H1 (cell line): ENCODE measurements at regions not wholly inside any gene's neighbourhood (a gene's known extent, or its start where the extent isn't known, plus 50 kb on each side); places are given as distances from the start of the nearest gene placed in this dataset.

Experiments used
- ATF3 ChIP-seq: IDR thresholded peaks from 2 replicates; pipeline ENCODE4 v1.6.1; 2011; ENCODE audit warnings: low read depth, mild to moderate bottlenecking, low read length; ENCODE audit not compliant: insufficient read depth
- BACH1 ChIP-seq: IDR thresholded peaks from 2 replicates; pipeline ENCODE4 v1.6.1; 2012; ENCODE audit warnings: low read length, improper control_type of control experiment
- BRCA1 ChIP-seq: IDR thresholded peaks from 2 replicates; pipeline ENCODE4 v1.6.1; 2012; ENCODE audit warnings: low read depth, low read length, improper control_type of control experiment
- CEBPB ChIP-seq: IDR thresholded peaks from 2 replicates; pipeline ENCODE4 v1.6.1; 2012; ENCODE audit warnings: low read depth, low read length
- EZH2 ChIP-seq: fragments of 200-600 bp; sonication (generic); IDR thresholded peaks from 2 replicates; pipeline ENCODE4 v1.7.1; 2012; ENCODE audit warnings: low read depth, mild to moderate bottlenecking, moderate library complexity, low read length, inconsistent platforms; ENCODE audit not compliant: severe bottlenecking
- HDAC6 ChIP-seq: IDR thresholded peaks from one replicate; pipeline ENCODE4 v1.7.1; 2012; ENCODE audit warnings: low read depth, mild to moderate bottlenecking, inconsistent platforms, low read length, moderate library complexity
- MAX ChIP-seq: IDR thresholded peaks from 2 replicates; pipeline ENCODE4 v1.6.1; 2012; ENCODE audit warnings: inconsistent platforms
- POLR2A ChIP-seq, 2 experiments: IDR thresholded peaks; 1 replicate in 1 of 2; 2 replicates in 1 of 2; pipeline ENCODE4 v1.6.1; 2011; ENCODE audit warnings: low read depth in 2 of 2, low read length in 2 of 2, mild to moderate bottlenecking in 2 of 2; ENCODE audit errors: control extremely low read depth in 1 of 2
- POLR2AphosphoS5 ChIP-seq: IDR thresholded peaks from 2 replicates; pipeline ENCODE4 v1.6.1; 2011; ENCODE audit warnings: low read depth, low read length
- RBBP5 ChIP-seq: IDR thresholded peaks from 2 replicates; pipeline ENCODE4 v1.7.1; 2012; ENCODE audit warnings: low read depth, mild to moderate bottlenecking, inconsistent platforms, low read length, moderate library complexity, borderline replicate concordance
- SUZ12 ChIP-seq: fragments of 200-600 bp; sonication (generic); IDR thresholded peaks from 2 replicates; pipeline ENCODE4 v1.6.1; 2012; ENCODE audit warnings: mild to moderate bottlenecking, inconsistent platforms, low read length, moderate library complexity, mixed read lengths
- TEAD4 ChIP-seq: IDR thresholded peaks from 2 replicates; pipeline ENCODE4 v1.6.1; 2012; ENCODE audit warnings: low read depth, low read length, inconsistent platforms, mixed read lengths
- ZNF274 ChIP-seq: IDR thresholded peaks from 2 replicates; pipeline ENCODE4 v1.7.0; 2012; ENCODE audit warnings: low read length, borderline replicate concordance; ENCODE audit errors: extremely low read depth
- TF ChIP-seq, protein P1 (sequence below), 3 experiments: IDR thresholded peaks; 1 replicate in 2 of 3; 2 replicates in 1 of 3; pipeline versions ENCODE4 v1.5.1 to v1.6.1; 2011; ENCODE audit warnings: low read length in 3 of 3, mild to moderate bottlenecking in 3 of 3, inconsistent platforms in 2 of 3, low read depth in 1 of 3, moderate library complexity in 1 of 3; ENCODE audit not compliant: insufficient read depth in 1 of 3; ENCODE audit errors: control extremely low read depth in 1 of 3

DNA sequence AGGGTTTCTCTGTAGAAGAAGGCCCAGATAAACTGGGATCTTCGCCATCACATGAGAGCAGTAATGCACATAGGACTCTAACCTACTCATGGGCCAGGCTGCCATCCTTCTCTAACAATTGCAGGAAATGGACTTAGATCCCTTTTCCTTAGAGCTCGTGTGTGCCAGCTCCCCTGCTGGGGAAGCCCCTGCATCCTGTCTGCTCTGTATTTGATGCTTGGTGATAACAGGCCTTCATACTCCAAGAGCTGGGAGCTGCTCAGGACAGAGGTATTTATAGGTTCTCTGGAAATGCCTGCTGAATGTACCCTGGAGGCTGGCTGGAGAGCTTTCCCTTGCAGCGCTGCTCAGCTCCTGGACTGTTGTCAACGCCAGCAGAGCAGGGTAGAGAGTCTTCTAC, 249.6 kb downstream of the MTX2 start:
- no peak for TF ChIP-seq POLR2A (IDR thresholded peaks at IDR 0.05; ENCODE audit: control extremely low read depth in 1 of 2, low read depth in 2 of 2, low read length in 2 of 2)
- no peak for TF ChIP-seq CEBPB
- peak; percentile 96 for TF ChIP-seq POLR2AphosphoS5
- TF ChIP-seq BACH1: no peak
- TF ChIP-seq, protein P1, sequence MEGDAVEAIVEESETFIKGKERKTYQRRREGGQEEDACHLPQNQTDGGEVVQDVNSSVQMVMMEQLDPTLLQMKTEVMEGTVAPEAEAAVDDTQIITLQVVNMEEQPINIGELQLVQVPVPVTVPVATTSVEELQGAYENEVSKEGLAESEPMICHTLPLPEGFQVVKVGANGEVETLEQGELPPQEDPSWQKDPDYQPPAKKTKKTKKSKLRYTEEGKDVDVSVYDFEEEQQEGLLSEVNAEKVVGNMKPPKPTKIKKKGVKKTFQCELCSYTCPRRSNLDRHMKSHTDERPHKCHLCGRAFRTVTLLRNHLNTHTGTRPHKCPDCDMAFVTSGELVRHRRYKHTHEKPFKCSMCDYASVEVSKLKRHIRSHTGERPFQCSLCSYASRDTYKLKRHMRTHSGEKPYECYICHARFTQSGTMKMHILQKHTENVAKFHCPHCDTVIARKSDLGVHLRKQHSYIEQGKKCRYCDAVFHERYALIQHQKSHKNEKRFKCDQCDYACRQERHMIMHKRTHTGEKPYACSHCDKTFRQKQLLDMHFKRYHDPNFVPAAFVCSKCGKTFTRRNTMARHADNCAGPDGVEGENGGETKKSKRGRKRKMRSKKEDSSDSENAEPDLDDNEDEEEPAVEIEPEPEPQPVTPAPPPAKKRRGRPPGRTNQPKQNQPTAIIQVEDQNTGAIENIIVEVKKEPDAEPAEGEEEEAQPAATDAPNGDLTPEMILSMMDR (IDR thresholded peaks at IDR 0.05; ENCODE audit: control extremely low read depth in 1 of 3, insufficient read depth in 1 of 3, low read depth in 1 of 3, low read length in 3 of 3): no peak
- TF ChIP-seq RBBP5: no peak
- 0 out of 2 replicates have a peak, but pooled peaks have one; percentile 18 for TF ChIP-seq ZNF274
- no peak for TF ChIP-seq HDAC6
- no peak for TF ChIP-seq MAX
- TF ChIP-seq BRCA1: no peak
- no peak for TF ChIP-seq SUZ12
- TF ChIP-seq EZH2: no peak
- TF ChIP-seq ATF3: no peak
- no peak for TF ChIP-seq TEAD4
